Colonic mucosa (tissue), 4 donors: ENCODE measurements at regions not wholly inside any gene's neighbourhood (a gene's known extent, or its start where the extent isn't known, plus 50 kb on each side); places are given as distances from the start of the nearest gene placed in this dataset.

ENCODE experiments used
- DNase-seq: peaks from one replicate; pipeline ENCODE4 v3.0.0-alpha.2; 2020
- H3K27ac ChIP-seq: fragments of 200-600 bp; one replicate; pipeline ENCODE4 v1.8.0; 2021
- H3K27me3 ChIP-seq: fragments of 200-600 bp; one replicate; pipeline ENCODE4 v1.8.0; 2021
- H3K36me3 ChIP-seq: fragments of 200-600 bp; one replicate; pipeline ENCODE4 v1.8.0; 2021
- H3K4me1 ChIP-seq: fragments of 200-600 bp; one replicate; pipeline ENCODE4 v1.8.0; 2021; ENCODE audit warnings: mild to moderate bottlenecking
- H3K4me3 ChIP-seq: fragments of 200-600 bp; one replicate; pipeline ENCODE4 v1.8.0; 2021
- H3K9ac ChIP-seq, 2 donors: one replicate each; pipeline ENCODE4 v1.7.0; 2013; ENCODE audit warnings: control low read depth in 2 of 2, low read depth in 2 of 2, low read length in 2 of 2
- H3K9me3 ChIP-seq: fragments of 200-600 bp; one replicate; pipeline ENCODE4 v1.8.0; 2021
- intact Hi-C: fragments of 100-400 bp; cut with DNase I; formaldehyde crosslinking; loops from one replicate; pipeline ENCODE4 v1.14.1; 2022
- TF ChIP-seq, protein P1 (sequence below): fragments of 200-600 bp; IDR thresholded peaks from one replicate; pipeline ENCODE4 v1.8.0; 2022; ENCODE audit warnings: antibody characterized with exemption, mild to moderate bottlenecking
- donor health status: healthy.
- donor health status: DM: no; HTN: no; CAD: no.
- donor health status: DM: no; HTN: no; CAD: no.

DNA sequence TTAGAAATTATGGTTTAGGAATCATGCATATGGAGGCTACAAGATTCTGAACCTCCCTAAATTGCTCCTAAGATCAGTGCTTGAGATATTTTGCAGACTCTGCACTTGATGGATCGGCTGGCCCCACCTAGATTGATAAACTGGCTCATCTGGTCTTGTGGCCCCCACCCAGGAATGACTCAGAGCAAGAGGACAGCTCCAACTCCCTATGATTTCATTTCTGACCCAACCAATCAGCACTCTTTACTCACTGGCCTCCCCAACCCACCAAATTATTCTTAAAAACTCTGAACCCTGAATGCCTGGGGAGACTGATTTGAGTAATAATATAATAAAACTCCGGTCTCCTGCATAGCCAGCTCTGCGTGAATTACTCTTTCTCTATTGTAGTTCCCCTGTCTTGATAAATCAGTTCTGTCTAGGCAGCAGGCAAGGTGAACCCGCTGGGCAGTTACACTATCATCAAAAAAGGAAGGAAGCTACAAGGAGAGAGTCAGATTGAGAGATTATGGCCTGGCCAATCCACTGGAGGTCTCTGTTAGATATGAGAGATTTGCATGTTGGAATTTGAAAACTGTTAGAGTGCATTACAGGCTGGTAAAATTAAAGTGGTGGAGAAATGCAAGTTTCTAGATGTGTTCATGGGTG, 245.8 kb downstream of the CSNK2A3 start:
- H3K4me3 ChIP-seq = no peak overlapping the region
- DNase-seq = no peak
- no peaks in the 10 kb centered on the region for H3K9me3 ChIP-seq
- intact Hi-C loops = no loop called here
- TF ChIP-seq, protein P1, sequence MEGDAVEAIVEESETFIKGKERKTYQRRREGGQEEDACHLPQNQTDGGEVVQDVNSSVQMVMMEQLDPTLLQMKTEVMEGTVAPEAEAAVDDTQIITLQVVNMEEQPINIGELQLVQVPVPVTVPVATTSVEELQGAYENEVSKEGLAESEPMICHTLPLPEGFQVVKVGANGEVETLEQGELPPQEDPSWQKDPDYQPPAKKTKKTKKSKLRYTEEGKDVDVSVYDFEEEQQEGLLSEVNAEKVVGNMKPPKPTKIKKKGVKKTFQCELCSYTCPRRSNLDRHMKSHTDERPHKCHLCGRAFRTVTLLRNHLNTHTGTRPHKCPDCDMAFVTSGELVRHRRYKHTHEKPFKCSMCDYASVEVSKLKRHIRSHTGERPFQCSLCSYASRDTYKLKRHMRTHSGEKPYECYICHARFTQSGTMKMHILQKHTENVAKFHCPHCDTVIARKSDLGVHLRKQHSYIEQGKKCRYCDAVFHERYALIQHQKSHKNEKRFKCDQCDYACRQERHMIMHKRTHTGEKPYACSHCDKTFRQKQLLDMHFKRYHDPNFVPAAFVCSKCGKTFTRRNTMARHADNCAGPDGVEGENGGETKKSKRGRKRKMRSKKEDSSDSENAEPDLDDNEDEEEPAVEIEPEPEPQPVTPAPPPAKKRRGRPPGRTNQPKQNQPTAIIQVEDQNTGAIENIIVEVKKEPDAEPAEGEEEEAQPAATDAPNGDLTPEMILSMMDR = no peak
- H3K27me3 ChIP-seq = no peaks in the 10 kb centered on the region
- H3K27ac ChIP-seq = no peak overlapping the region
- no peaks in the 10 kb centered on the region for H3K36me3 ChIP-seq
- H3K4me1 ChIP-seq = no peaks in the 10 kb centered on the region
- H3K9ac ChIP-seq = no peak overlapping the region

DNA sequence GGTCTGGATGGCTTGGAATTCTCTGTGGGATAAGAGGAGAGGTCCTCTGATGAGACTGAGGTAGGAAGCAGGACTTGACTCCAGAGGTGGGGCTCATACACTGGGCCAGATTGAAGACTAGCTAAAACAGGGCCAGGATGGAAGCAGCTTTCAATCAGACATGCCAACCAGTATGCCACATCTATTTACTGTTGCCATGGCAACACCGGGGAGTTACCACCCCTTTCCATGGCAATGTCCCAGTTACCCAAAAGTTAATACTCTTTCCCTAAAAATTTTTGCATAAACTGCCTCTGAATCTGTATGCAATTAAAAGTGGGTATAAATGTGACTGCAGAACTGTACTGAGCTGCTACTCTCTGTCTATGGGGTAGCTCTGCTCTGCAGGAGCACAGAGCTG, 247.5 kb upstream of the ZBED5 start:
- H3K4me1 ChIP-seq = no peaks in the 10 kb centered on the region
- no peak for DNase-seq
- TF ChIP-seq, protein P1 = no peak
- no peak overlapping the region for H3K9ac ChIP-seq
- no peak overlapping the region for H3K4me3 ChIP-seq
- intact Hi-C loops = no loop called here
- no peaks in the 10 kb centered on the region for H3K27me3 ChIP-seq
- no peaks in the 10 kb centered on the region for H3K36me3 ChIP-seq
- H3K27ac ChIP-seq = no peak overlapping the region
- no peaks in the 10 kb centered on the region for H3K9me3 ChIP-seq

GRCh38 chr11:11095831-11096723, 238.2 kb upstream of the ZBED5 start:
- no peaks in the 10 kb centered on the region for H3K27me3 ChIP-seq
- DNase-seq = no peak
- no peaks in the 10 kb centered on the region for H3K9me3 ChIP-seq
- no peak overlapping the region for H3K9ac ChIP-seq
- H3K4me3 ChIP-seq = no peak overlapping the region
- intact Hi-C loops = no loop called here
- H3K4me1 ChIP-seq = no peaks in the 10 kb centered on the region
- TF ChIP-seq, protein P1 = no peak
- no peaks in the 10 kb centered on the region for H3K36me3 ChIP-seq
- no peak overlapping the region for H3K27ac ChIP-seq

DNA sequence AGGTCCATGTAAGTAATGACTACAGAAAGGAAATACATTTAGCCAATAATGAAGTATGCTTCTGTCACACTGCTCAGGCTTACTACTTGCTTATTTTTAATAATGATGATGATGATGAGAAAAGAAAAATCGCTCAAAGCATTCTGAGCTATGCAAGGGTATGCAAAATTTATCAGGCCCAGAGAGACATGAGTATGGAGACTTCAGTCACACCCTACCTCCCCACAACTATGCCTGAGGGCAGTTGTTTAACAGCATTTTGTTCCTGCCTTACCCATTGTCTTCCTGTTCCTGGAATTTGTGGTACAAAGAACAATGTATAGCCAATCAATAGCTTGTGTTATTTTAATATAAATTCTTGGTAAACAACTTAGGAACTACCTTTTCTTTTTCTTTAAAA, 232.6 kb upstream of the ZBED5 start:
- intact Hi-C loops = no loop called here
- Histone ChIP-seq H3K9me3 (no peaks in the 10 kb centered on the region), H3K27ac (no peak overlapping the region), H3K4me3 (no peak overlapping the region), H3K9ac (no peak overlapping the region), H3K36me3 (no peaks in the 10 kb centered on the region), H3K27me3 (no peaks in the 10 kb centered on the region), H3K4me1 (no peaks in the 10 kb centered on the region)
- no peak for DNase-seq
- TF ChIP-seq, protein P1 = no peak

- H3K4me3 ChIP-seq = no peak overlapping the region
- no peak overlapping the region for H3K27ac ChIP-seq
- no peak overlapping the region for H3K9ac ChIP-seq
- H3K4me1 ChIP-seq = no peaks in the 10 kb centered on the region
- no peak for DNase-seq
- no peaks in the 10 kb centered on the region for H3K9me3 ChIP-seq
- intact Hi-C loops = no loop called here
- no peaks in the 10 kb centered on the region for H3K36me3 ChIP-seq
- TF ChIP-seq, protein P1 = no peak
- H3K27me3 ChIP-seq = no peaks in the 10 kb centered on the region
Measured at GRCh38 chr11:11089805-11090204, 232.0 kb upstream of the ZBED5 start.
